K562 (cell line): ENCODE measurements at regions not wholly inside any gene's neighbourhood (a gene's known extent, or its start where the extent isn't known, plus 50 kb on each side); places are given as distances from the start of the nearest gene placed in this dataset.

Experiments
- ATAC-seq: fragments of 200-7000 bp; cut with Tn5 transposase; 3 replicates; pipeline ENCODE4 v1.9.1; 2020; ENCODE audit warnings: moderate library complexity
- BruUV-seq: library from RNA; stranded (reverse); fragments of 400-500 nt; replicated peaks from 2 replicates; lab custom pipeline; 2021; lab: Mats Ljungman, UMichigan
- CTCF ChIA-PET: fragments of 300-600 bp; formaldehyde crosslinking; extraction: SDS; loops from one replicate; lab custom pipeline; 2021; ENCODE audit warnings: low intra/inter-chr PET ratio; lab: Yijun Ruan, JAX
- POLR2A ChIA-PET: fragments of 300-600, 350-650 bp; sonication (Branson Sonifier 250); formaldehyde crosslinking; extraction: SDS; loops from one replicate; lab custom pipeline; 2021; ENCODE audit warnings: antibody characterized with exemption, inconsistent platforms; lab: Yijun Ruan, JAX
- DNase-seq, 4 experiments: peaks; one replicate each; pipeline versions ENCODE4 v3.0.0 to v3.0.0-alpha.2; 2011 to 2018; ENCODE audit warnings: low spot score in 3 of 4, mixed read lengths in 3 of 4; ENCODE audit errors: extremely low read depth in 1 of 4
- FAIRE-seq: peaks from 2 replicates; lab custom pipeline; 2011; peaks lifted over from hg19 to GRCh38; lab: Jason Lieb, UNC
- H2AFZ ChIP-seq: 2 replicates; pipeline ENCODE4 v1.6.0; 2011; ENCODE audit warnings: low read depth, low read length, control low read depth, inconsistent platforms
- H3K27ac ChIP-seq: fragments of 200-600 bp; 3 replicates; pipeline ENCODE4 v1.8.0; 2011; ENCODE audit warnings: low read depth, mild to moderate bottlenecking, control low read depth, inconsistent platforms, low read length, moderate library complexity, mixed read lengths; ENCODE audit errors: extremely low read depth
- H3K27me3 ChIP-seq, 2 experiments: fragments of 300-600 bp in 1 of 2; 2 replicates in 1 of 2; 3 replicates in 1 of 2; pipeline versions ENCODE4 v1.6.0 to v1.8.0; 2011; ENCODE audit warnings: inconsistent platforms in 2 of 2, low read length in 2 of 2, mild to moderate bottlenecking in 1 of 2, mixed read lengths in 1 of 2, moderate library complexity in 1 of 2; ENCODE audit not compliant: control insufficient read depth in 2 of 2, insufficient read depth in 2 of 2
- H3K36me3 ChIP-seq: fragments of 300-600 bp; 3 replicates; pipeline ENCODE4 v1.8.0; 2011; ENCODE audit warnings: mild to moderate bottlenecking, low read length, inconsistent platforms; ENCODE audit not compliant: control insufficient read depth, insufficient read depth
- H3K4me1 ChIP-seq, 2 experiments: fragments of 200-600 bp in 1 of 2; replicated peaks in 1 of 2; 2 replicates in 1 of 2; 3 replicates in 1 of 2; pipeline versions ENCODE4 v1.5.1 to v1.8.0; 2011; ENCODE audit warnings: inconsistent platforms in 2 of 2, low read length in 2 of 2, mild to moderate bottlenecking in 1 of 2, mixed read lengths in 1 of 2, moderate library complexity in 1 of 2; ENCODE audit not compliant: control insufficient read depth in 2 of 2, insufficient read depth in 2 of 2
- H3K4me2 ChIP-seq: 2 replicates; pipeline ENCODE4 v1.6.1; 2011; ENCODE audit warnings: low read length, control low read depth, inconsistent platforms, mixed read lengths; ENCODE audit not compliant: insufficient read depth
- H3K4me3 ChIP-seq: fragments of 200-600 bp; sonication (generic), shearing (Covaris generic); 2 replicates; pipeline ENCODE4 v1.5.1; 2016; ENCODE audit warnings: control low read depth, inconsistent platforms
- H3K79me2 ChIP-seq: fragments of 200-600 bp; 3 replicates; pipeline ENCODE4 v1.8.0; 2011; ENCODE audit warnings: low read length, inconsistent platforms; ENCODE audit not compliant: control insufficient read depth, insufficient read depth
- H3K9ac ChIP-seq, 2 experiments: 2 replicates each; pipeline versions ENCODE4 v1.6.0 to v1.6.1; 2011; ENCODE audit warnings: low read depth in 2 of 2, low read length in 2 of 2, control low read depth in 1 of 2, inconsistent platforms in 1 of 2, mild to moderate bottlenecking in 1 of 2, mixed read lengths in 1 of 2; ENCODE audit not compliant: insufficient read depth in 1 of 2
- H3K9me1 ChIP-seq: one replicate; pipeline ENCODE4 v1.6.0; 2011; ENCODE audit warnings: inconsistent platforms, mild to moderate bottlenecking, low read length, moderate library complexity; ENCODE audit not compliant: control insufficient read depth, insufficient read depth
- H3K9me3 ChIP-seq: replicated peaks from 2 replicates; pipeline ENCODE4 v1.5.1; 2011; ENCODE audit warnings: low read depth, low read length, inconsistent platforms; ENCODE audit not compliant: control insufficient read depth, insufficient read depth
- H4K20me1 ChIP-seq: replicated peaks from 2 replicates; pipeline ENCODE4 v1.6.1; 2011; ENCODE audit warnings: low read length, inconsistent platforms, mixed read lengths; ENCODE audit not compliant: control insufficient read depth, insufficient read depth
- ADNP ChIP-seq: fragments of 200-800 bp; sonication (Bioruptor generic); IDR thresholded peaks from 2 replicates; pipeline ENCODE4 v1.6.1; 2016; ENCODE audit warnings: missing genetic modification characterization, missing compliant biosample characterization
- IFI16 ChIP-seq: fragments of 250-450 bp; sonication (Bioruptor Pico); IDR thresholded peaks from 2 replicates; pipeline ENCODE4 v2.1.2; 2022; ENCODE audit warnings: mild to moderate bottlenecking, inconsistent platforms
- POLR2H ChIP-seq: IDR thresholded peaks from 2 replicates; pipeline ENCODE4 v1.6.1; 2016; ENCODE audit warnings: missing genetic modification characterization, low read depth, mild to moderate bottlenecking, control low read depth, missing compliant biosample characterization, moderate library complexity
- WGBS: fragments of 100-300 bp; shearing (Covaris generic); methylation state at CpG from one replicate; pipeline ENCODE4 v1.1.6; 2016; ENCODE audit warnings: low coverage, mixed read lengths; ENCODE audit not compliant: insufficient coverage; ENCODE audit errors: missing lambda C conversion rate; 5-methylcytosine and 5-hydroxymethylcytosine counted together
- in situ Hi-C: fragments of 300-500 bp; cut with MboI; formaldehyde crosslinking; loops from 4 replicates; pipeline ENCODE4 v1.15.0; 2018; ENCODE audit warnings: inconsistent platforms, mixed read lengths
- intact Hi-C: fragments of 100-400 bp; cut with micrococcal nuclease; formaldehyde crosslinking; loops from 2 replicates; pipeline ENCODE4 v1.14.2; 2022
- TF ChIP-seq, protein P1 (sequence below): sonication (generic); formaldehyde crosslinking; IDR thresholded peaks from 2 replicates; pipeline ENCODE4 v1.8.1; 2022; ENCODE audit warnings: missing genetic modification reagents
- TF ChIP-seq, protein P2 (sequence below): sonication (generic); formaldehyde crosslinking; IDR thresholded peaks from 2 replicates; pipeline ENCODE4 v1.8.0; 2023; ENCODE audit warnings: missing genetic modification reagents, mild to moderate bottlenecking, borderline replicate concordance
- TF ChIP-seq, protein P3 (sequence below): sonication (generic); formaldehyde crosslinking; IDR thresholded peaks from 2 replicates; pipeline ENCODE4 v1.8.1; 2023; ENCODE audit warnings: mild to moderate bottlenecking, missing genetic modification reagents

DNA sequence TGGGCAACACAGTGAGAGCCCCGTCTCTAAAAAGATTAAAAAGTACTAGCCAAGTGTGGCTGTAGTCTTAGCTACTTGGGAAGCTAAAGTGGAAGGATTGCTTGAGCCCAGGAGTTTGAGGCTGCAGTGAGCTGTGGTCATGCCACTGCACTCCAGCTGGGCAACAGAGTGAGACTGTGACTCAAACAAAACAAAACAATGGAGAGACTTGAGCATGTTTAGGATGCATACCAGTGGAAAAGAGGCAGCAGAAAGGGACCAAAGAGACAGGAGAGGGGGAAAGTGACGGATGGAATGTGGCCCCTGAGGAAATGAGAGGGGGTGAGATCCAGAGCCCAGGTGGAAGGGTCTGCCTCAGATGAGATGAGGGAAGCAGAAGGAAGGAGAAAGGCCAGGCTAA lies 358.9 kb downstream of the RPS6KC1 start:
- Histone ChIP-seq H3K79me2 (no peaks in the 10 kb centered on the region), H3K4me1 (no peaks in the 10 kb centered on the region), H3K36me3 (no peaks in the 10 kb centered on the region), H3K9me3 (no peaks in the 10 kb centered on the region), H3K4me3 (no peak overlapping the region), H3K27me3 (peaks cover 9 to 31% of the 10 kb centered on the region in 2 experiments; a peak in 3 of 5 replicates), H3K9me1 (no peaks in the 10 kb centered on the region), H3K27ac (no peak overlapping the region), H3K4me2 (no peak overlapping the region), H4K20me1 (no peaks in the 10 kb centered on the region), H2AFZ (no peak overlapping the region), H3K9ac (no peak overlapping the region)
- POLR2A ChIA-PET = no interaction called here
- DNase-seq (no peak), FAIRE-seq (no peak), ATAC-seq (no peak)
- no TSS peak for BruUV-seq
- WGBS = 0% methylated on average over 2 of the region's 2 CpGs
- in situ Hi-C loops = no loop called here
- CTCF ChIA-PET = no interaction called here
- TF ChIP-seq, protein P1, sequence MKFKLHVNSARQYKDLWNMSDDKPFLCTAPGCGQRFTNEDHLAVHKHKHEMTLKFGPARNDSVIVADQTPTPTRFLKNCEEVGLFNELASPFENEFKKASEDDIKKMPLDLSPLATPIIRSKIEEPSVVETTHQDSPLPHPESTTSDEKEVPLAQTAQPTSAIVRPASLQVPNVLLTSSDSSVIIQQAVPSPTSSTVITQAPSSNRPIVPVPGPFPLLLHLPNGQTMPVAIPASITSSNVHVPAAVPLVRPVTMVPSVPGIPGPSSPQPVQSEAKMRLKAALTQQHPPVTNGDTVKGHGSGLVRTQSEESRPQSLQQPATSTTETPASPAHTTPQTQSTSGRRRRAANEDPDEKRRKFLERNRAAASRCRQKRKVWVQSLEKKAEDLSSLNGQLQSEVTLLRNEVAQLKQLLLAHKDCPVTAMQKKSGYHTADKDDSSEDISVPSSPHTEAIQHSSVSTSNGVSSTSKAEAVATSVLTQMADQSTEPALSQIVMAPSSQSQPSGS (CRISPR knock-in tag) = no peak
- TF ChIP-seq POLR2H (no peak), IFI16 (CRISPR knock-in tag) (no peak), ADNP (tag) (no peak)
- TF ChIP-seq, protein P2, sequence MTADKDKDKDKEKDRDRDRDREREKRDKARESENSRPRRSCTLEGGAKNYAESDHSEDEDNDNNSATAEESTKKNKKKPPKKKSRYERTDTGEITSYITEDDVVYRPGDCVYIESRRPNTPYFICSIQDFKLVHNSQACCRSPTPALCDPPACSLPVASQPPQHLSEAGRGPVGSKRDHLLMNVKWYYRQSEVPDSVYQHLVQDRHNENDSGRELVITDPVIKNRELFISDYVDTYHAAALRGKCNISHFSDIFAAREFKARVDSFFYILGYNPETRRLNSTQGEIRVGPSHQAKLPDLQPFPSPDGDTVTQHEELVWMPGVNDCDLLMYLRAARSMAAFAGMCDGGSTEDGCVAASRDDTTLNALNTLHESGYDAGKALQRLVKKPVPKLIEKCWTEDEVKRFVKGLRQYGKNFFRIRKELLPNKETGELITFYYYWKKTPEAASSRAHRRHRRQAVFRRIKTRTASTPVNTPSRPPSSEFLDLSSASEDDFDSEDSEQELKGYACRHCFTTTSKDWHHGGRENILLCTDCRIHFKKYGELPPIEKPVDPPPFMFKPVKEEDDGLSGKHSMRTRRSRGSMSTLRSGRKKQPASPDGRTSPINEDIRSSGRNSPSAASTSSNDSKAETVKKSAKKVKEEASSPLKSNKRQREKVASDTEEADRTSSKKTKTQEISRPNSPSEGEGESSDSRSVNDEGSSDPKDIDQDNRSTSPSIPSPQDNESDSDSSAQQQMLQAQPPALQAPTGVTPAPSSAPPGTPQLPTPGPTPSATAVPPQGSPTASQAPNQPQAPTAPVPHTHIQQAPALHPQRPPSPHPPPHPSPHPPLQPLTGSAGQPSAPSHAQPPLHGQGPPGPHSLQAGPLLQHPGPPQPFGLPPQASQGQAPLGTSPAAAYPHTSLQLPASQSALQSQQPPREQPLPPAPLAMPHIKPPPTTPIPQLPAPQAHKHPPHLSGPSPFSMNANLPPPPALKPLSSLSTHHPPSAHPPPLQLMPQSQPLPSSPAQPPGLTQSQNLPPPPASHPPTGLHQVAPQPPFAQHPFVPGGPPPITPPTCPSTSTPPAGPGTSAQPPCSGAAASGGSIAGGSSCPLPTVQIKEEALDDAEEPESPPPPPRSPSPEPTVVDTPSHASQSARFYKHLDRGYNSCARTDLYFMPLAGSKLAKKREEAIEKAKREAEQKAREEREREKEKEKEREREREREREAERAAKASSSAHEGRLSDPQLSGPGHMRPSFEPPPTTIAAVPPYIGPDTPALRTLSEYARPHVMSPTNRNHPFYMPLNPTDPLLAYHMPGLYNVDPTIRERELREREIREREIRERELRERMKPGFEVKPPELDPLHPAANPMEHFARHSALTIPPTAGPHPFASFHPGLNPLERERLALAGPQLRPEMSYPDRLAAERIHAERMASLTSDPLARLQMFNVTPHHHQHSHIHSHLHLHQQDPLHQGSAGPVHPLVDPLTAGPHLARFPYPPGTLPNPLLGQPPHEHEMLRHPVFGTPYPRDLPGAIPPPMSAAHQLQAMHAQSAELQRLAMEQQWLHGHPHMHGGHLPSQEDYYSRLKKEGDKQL (CRISPR knock-in tag) = no peak
- TF ChIP-seq, protein P3, sequence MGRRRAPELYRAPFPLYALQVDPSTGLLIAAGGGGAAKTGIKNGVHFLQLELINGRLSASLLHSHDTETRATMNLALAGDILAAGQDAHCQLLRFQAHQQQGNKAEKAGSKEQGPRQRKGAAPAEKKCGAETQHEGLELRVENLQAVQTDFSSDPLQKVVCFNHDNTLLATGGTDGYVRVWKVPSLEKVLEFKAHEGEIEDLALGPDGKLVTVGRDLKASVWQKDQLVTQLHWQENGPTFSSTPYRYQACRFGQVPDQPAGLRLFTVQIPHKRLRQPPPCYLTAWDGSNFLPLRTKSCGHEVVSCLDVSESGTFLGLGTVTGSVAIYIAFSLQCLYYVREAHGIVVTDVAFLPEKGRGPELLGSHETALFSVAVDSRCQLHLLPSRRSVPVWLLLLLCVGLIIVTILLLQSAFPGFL (CRISPR knock-in tag) = no peak
- TF ChIP-seq, all 486 proteins: peak for 0
- intact Hi-C loops = no loop called here
